NCI-H2171 (cell line): ENCODE measurements at regions not wholly inside any gene's neighbourhood (a gene's known extent, or its start where the extent isn't known, plus 50 kb on each side); places are given as distances from the start of the nearest gene placed in this dataset.
"Not testable (repeated sequence)": the region's sequence is repeated elsewhere in the genome, so short reads cannot be mapped to it uniquely, and the experiment has no call there.

Source experiments
- DNase-seq: peaks from one replicate; lab custom pipeline; 2025; lab: John Stamatoyannopoulos, UW

DNA sequence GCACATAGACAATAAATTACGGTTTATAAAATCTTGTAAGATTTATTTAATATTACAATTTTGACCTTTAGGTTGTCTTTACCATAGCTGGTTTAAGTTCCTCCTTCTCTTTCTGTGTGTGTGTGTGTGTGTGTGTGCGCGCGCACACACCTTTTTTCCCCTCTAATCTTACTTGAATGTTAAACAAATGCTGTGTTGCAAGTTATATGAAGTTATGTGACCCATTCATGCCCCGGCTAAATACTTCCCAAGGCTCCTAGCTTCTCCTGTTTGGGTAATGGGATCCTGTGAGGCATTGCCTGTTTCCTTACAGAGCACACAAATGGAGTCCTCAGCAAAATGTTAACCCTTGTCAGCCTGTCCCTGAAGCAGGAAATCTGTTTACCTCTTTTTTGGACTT lies 125.6 kb upstream of the ZNF608 start:
- DNase-seq, result no peak

DNA sequence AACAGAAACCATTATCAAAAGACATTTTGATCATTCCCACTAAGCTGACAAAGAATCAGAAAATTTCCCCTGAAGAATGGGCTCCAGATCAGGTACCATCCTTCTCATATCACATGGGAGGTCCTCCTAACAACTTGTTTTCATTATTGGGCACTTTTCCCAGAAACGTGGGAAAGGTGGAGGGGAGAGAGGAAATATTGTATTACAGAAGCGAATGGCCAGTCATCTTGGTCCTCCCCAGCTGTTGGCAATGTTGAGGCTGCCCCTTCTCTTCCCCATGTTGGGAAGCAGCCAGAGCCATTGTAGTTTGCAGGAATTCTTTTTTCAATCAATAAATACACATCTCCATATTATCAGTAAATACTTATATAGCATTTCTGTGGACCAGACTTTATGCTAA lies 126.2 kb upstream of the ZNF608 start:
- no peak for DNase-seq

DNA sequence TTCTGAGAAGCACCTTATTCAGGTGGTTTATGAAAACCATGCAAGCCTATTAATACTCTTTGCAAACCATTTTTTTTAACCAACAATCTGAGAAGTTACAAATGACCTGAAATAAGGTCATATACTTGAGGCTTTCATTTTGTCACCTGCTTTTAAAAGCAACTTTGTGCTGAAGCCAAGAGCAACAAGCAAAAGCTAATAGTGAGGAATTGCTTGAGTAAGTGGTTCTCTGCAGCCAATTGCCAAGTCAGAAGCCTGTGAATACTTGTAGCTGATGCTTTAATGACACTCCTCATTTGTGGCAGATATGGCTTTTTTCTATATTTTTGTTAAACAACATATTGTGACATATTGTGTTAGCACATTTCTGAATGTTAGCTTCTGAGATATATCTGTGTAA lies 126.7 kb upstream of the ZNF608 start:
- DNase-seq, result no peak

DNA sequence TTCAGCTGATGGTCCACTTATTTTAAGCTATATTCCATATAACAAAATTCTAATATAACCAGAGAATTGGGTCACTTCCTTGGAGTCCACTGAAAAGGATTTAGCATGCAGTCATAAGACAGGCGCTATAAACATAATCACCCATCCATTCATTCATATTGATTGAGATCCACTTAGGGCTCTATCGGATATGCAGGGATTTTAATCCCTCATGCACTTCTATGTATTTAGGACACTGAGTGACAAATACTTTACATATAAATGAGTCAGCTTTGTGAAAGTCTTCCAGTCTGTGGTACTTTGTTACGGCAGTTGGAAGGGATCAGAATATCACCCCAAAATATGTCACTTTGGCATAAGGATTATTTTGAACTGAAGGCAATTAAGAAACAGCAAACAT lies 127.3 kb upstream of the ZNF608 start:
- no peak for DNase-seq

DNA sequence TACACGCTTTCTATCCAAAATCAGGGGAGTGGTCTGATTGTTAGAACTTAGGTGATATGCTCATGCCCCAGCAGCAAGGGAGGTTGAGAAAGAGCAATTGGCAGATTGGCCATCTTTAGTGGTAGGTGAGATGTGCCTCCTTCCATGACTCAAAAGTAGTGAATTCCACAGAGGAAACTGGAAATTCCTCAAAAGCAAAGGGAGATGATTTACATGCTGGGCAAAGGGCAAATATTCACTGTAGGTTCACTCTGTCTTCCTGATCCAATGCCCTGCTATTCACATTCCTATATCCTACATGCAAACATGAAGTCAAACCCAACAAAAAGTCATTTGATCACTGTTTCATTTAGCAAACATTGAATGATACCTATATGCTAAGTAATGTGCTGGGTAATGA lies 130.1 kb upstream of the ZNF608 start:
- no peak for DNase-seq

DNA sequence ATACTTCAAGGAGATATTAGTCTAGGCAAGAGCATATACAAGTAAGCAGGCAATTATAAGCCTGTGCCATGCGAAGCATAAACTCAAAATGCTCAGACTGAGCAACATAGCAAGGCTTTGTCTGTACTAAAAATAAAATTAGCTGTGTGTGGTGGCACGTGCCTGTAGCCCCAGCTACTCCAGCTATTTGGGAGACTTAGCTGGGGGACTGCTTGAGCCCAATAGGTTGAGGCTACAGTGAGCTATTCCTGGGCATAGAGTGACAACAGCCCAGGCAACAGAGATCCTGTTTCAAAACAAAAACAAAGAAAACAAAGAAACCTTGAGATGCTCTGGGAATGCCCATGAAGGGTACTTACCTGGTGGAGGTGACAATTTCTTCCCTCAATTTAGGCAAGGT lies 130.5 kb upstream of the ZNF608 start:
- no peak for DNase-seq

DNA sequence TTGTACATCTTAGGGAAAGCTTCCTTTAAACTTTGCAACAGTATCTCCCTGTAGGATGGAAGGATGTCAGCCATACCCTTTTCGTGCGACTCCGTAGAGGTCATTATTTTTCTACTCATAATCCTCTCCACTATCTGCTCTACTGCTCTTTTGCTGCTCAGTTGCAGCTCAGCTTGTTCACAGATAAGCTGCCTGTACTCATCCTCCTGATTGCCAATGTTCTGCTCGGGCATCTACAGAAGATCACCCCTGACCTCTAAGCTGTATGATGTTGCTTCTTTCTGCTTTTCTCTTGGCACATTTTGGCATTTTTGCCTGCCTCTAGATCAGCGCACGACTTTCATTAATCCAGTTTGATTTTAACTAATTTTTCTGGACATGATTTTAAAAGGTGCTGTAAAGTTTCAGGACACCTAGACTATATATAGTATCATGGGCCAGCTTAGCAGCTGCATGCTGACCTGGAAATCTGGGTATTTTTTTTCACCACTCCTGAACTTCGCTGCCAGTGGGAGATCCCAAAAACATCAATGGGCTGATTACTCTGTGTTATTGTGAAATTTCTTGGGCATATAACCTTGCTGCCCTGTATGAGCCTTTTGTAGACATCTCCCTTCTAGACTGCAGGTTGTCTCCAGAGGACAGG lies 131.2 kb upstream of the ZNF608 start:
- DNase-seq, result no peak

DNA sequence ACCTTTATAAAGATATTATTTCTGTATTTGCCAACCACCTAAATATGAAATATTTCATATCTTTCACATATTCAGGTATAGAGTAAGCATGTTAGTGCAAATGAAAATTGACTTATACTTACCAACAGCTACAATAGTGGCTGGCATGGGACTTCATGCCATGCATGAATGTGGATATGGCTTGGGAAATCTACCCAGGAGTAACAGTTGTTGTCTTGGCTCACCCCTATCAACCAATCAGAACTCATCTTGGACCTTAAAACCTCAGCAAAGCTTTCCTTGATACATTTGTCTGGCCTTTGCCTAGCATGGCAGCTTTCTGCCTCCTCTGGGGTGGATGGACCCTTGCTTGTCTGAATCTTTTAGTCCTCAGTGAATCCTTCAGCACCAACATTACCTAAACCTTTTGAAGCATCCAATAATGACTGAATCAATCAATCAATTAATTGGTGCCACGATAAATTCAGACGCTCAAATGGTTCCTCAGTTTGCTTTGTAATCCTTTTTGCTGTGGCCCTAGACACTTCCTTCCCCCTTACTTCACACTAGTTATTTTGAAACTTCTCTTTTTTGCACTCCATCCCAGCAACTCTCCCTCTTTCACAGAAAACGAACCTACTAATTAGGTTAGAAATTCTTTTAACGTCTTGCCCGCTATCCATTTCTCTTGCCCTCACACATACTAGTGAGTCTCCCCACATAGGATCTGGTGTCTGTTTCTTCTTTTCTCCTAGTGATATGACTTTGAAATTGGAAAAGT lies 132.3 kb upstream of the ZNF608 start:
- DNase-seq, result no peak

DNA sequence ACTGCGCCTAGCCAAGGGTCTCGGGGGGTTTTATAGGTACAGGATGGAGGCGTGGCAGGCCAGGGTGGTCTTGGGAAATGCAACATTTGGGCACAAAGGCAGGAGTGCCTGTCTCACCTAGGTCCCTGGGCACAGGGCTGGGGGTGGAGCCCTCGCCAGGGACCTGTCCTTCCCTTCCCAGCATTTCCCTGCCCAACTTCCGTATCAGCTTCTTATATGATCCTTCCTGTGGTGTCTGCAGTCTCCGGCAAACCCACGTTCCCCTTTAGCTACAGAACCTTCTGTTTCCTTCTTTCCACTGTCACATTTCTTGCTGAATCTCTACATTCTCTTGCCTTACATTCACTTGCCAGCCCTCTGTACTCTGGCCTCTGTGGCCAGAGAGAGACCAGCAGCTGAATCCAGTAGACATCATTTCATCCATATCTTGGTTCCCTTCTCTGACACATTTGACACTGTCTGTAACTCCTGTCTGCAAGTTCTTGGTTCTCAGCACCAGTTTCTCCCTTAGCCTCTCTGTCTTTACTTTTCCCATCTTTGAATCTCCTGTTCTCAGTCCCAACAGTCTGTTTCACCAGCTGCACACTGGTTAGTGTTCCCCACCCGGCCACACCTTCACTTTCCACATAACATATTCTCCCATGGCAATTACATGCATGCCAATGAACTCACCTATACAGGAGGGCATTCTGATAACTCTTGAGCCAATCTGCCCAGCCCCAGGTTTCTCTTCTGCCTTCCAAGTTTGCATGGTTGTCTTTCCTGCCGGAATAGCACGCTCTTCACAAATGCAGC lies 134.7 kb upstream of the ZNF608 start:
- DNase-seq, result no peak

DNA sequence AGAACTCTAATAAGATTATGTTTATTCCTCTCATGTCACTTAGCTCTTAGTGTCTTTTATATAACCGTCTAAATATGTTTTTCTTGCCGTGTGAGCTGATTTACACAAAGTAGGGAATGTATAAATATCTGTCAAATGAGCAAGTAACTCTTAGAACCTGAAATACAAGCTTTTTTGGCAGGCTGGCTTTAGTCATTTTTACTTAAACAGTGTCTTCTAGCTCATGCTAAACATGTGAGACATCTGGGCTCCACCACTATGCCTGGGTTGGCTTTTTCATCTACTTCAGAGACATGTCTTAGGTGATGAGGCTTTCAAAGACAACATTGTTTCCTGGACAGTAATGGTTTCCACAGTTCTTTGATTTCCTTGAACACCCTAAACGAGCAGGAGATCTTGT lies 137.2 kb upstream of the ZNF608 start:
- no peak for DNase-seq

DNA sequence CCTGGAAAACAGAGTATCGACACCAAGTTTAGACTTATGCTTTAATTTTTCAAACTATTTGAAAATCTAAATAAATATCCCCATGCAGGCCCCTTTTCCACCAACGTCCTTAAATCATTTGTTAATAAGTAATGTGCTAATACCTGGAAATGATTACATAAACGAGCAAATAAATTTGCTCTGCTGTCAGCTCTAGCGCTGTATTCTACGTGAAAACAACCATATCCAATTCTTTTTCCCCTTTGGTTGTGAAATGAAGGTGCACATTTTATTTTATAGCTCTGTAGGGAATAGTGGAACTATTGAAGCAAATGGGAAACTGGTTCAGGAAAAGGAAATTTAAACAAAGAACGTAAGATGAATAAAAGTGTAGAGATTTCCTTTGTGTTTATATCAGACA lies 137.7 kb upstream of the ZNF608 start:
- DNase-seq, result no peak

DNA sequence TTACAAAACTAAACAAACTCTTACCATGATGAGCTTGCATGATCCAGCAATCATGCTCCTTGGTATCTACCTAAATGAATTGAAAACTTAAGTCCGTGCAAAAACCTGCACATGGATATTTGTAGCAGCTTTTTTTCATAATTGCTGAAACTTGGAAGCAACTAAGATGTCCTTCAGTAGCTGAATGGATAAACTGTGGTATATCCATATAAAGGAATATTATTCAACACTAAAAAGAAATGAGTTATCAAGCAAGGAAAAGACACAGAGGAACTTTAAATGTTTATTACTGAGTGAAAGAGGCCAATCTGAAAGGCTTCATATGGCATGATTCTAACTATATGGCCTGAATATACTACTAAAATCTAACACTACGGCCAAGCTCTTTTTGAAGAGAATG lies 139.1 kb upstream of the ZNF608 start:
- DNase-seq, result no peak

DNA sequence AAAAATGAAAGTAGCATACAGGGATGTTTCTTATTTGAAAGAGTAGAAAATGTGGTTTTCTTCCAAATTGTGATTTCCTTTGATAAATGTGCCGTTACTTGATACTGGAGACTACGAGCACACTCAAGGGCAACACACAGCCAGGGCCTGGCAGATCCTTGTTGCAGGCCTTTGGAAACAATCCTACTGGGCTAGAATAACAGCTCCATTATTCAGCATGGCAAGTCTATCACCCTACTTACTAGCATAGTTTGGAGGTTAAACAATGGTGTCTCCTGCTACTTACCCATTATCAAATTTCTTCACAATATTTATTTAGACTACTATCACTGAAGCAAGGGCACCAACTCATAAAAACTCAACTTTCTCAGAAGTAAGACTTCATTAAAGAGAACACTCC lies 140.8 kb upstream of the ZNF608 start:
- no peak for DNase-seq

DNA sequence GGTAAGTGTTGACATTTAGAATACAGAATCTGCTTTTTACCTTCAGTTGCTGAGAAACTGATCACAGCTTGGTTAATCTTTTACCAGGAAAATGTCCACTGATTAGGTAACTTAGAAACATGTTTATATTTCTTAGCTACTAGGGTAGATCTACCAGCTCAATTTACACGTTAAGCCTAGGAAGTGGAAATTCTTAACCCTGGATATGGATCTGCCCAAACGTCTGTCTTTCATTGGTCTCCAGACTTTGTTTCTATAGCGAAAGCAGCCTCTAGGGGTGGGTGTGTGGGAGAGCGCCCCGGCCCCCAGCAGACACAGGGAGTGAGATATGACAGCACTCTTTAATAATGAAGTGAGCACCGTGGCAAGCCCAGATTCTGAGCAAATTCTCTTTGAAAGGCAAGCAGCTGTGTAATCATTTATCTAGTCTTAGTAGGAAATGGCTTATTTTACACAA lies 141.6 kb upstream of the ZNF608 start:
- DNase-seq, result no peak

DNA sequence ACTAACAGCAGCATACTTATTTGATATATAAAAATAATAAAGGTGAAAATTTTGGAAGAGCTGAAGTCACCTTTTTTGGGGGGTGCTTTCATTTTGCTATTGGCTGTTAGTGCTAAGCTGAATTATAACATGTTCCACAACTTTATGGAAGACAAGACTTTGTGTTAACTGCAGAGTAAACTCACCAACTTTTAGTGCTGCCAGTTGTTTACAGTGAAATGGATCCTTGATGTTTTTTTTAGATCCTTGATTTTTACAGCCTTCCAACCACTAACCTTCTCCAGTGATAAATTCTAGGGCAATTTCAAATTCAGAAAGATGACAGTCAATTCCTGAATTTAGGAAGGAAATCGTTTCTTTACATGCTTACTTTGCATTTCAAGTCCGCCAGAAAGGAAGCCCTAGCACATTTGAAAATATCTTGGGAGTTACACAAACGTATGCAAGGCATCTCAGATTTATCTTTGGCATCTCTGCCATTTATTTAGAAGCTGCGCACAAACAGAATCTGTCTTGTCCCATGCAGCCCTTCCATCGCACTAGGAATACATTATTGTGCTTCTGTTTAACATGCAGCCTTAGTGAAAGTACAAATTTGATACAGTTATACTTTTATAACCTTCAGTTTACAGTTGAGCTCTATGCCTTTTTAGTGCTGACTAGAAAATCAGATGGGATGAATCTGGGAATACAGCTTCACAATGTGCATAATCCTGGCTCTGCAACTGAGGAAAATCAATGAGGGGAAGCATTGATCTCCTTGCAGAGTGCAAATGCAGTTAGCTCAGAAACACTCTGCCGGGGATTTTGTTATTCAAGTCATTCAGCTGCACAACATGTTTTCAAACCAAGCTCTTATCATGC lies 142.4 kb upstream of the ZNF608 start:
- DNase-seq, result no peak

DNA sequence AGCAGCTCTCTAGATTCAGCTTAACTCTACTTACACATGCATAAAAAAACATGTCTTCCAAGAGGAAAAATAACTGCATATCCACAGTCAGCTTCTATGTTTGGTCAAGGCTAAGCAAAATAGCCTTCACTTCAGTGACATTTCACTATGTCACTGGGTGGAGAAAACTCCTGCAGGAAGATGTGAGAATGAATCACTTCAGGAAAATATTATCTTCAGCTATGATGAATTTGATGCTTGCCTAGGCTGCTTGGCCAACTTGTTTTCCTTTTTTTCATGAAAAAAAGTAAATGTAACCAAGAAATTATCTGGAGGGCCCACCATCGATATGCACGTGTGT lies 143.0 kb upstream of the ZNF608 start:
- no peak for DNase-seq

DNA sequence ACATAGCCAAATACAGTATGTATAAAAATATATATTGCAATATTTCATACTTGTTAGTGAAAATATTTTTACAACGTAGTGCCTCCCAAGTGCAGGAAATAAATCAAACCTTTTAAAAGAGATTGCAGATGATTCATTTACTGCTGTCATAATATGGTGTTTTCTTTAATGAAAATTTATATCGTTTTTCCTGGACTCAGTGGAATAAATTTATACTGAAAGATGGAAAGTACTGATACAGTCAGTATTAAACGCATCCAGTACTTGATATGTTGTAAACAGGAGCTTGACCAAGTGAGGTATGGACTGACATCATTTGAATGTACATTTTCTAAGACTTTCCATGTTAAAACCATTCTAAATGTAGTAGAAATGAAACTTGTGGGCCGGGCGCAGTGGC lies 143.4 kb upstream of the ZNF608 start:
- no peak for DNase-seq

DNA sequence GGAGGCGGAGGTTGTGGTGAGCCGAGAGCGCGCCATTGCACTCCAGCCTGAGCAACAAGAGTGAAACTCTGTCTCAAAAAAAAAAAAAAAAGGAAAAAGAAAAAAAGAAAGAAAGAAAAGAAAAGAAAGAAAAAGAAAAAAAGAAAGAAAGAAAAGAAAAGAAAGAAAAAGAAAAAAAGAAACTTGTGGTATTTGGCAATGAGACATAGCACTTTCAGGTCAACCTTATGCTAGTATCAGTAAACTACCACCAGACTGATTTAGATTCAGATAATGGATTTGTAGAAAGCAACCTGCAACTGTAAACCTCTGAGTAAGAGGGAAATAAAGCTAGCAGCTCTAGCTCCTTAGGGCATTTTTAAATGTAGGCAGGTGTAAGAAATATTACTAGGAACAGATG lies 144.0 kb upstream of the ZNF608 start:
- not testable (repeated sequence) for DNase-seq

DNA sequence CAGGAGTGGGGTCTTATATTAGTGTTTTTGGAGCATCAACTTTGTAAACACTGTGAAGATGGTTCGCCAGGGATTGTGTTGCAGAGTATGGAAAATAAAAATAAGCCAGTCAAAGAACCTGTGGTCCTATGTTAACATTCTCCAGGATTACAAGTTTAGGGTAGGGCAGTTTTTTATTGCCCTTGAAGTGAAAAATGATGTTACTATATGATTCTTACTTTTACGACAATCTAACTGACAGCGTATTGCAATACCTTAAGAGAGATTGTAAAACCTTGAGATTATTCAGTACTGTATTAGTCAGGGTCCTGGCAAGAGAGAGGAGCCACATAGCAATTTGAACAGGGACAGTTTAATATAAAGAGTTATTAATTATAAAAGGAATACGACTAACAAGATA lies 144.7 kb upstream of the ZNF608 start:
- no peak for DNase-seq

DNA sequence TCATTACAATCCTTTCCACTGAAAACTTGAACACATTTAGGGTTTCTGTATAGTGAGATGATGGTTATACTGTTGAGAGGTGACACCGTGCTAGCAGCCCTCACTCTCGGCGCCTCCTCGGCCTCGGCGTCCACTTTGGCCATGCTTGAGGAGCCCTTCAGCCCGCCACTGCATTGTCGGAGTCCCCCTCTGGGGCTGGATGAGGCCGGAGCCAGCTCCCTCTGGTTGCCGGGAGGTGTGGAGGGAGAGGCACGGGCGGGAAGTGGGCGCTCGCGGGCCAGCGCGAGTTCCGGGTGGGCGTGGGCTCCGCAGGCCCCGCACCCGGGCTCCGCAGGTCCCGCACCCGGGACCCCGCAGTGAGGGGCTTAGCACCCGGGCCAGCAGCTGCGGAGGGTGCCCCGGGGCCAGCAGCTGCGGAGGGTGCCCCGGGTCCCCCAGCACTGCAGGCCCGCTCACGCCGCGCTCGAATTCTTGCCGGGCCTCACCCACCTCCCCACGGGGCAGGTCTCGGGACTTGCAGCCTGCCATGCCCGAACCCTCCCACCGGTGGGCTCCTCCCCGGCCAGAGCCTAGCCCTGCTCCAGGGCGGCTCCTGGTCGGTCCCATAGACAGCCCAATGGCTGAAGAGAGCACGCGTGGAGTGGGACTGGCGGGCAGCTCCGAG lies 145.9 kb upstream of the ZNF608 start:
- no peak for DNase-seq

DNA sequence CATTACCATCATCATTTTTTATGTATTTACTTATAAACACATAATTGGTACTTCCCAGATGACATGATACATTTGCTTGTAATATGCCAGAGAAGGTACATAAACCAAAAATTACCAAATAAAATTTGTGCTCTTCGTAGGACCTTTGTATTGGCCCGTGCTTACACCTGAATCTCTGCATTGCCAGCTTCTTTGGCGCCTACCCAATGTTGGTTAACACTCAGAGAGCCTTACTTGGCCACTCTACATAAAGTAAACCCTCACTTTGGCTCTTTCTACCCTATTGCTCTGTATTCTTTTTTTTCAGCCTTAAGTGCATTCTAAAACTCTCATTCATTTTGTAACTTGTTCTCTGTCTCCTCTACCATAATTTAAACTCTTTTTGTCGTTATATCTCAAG lies 148.1 kb upstream of the ZNF608 start:
- DNase-seq, result no peak

DNA sequence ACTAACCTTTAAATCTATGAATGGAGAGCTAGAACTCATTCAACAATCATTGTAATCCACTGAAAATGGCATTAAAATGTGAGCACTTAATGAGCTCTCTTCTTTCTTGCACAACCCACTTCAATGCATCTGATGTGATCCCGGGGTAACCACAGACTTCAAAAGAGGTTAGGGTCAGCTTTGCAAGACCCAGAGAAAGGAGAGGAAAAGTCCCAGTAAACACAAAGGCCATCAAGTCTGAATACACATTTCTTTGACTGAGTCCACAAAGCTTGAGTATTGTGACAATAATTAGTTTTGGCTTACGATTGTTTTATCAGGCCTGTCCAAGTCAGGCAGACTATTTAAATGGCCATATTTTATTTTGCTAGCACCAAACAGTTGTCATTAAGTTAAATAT lies 148.8 kb upstream of the ZNF608 start:
- DNase-seq, result no peak
